ENCODE measurements at regions not wholly inside any gene's neighbourhood (a gene's known extent, or its start where the extent isn't known, plus 50 kb on each side); places are given as distances from the start of the nearest gene placed in this dataset.
"Not testable (repeated sequence)": the region's sequence is repeated elsewhere in the genome, so short reads cannot be mapped to it uniquely, and the experiment has no call there.

GRCh38 chrX:144127570-144128169, 243.8 kb downstream of the UBE2NL start:
- not testable (repeated sequence) for H3K27me3 Mint-ChIP-seq (ENCODE audit: low read depth); DNase-seq; H3K4me3 Mint-ChIP-seq; H3K4me1 Mint-ChIP-seq (ENCODE audit: low read depth); H3K36me3 Mint-ChIP-seq (ENCODE audit: insufficient read depth); H3K9me3 Mint-ChIP-seq; ATAC-seq

GRCh38 chrX:144129511-144129910, 245.6 kb downstream of the UBE2NL start:
- DNase-seq; H3K9me3 Mint-ChIP-seq; H3K4me1 Mint-ChIP-seq (ENCODE audit: low read depth); H3K36me3 Mint-ChIP-seq (ENCODE audit: insufficient read depth); H3K4me3 Mint-ChIP-seq; H3K27me3 Mint-ChIP-seq (ENCODE audit: low read depth): not testable (repeated sequence)
- ATAC-seq: peak; percentile 18 to 37

DNA sequence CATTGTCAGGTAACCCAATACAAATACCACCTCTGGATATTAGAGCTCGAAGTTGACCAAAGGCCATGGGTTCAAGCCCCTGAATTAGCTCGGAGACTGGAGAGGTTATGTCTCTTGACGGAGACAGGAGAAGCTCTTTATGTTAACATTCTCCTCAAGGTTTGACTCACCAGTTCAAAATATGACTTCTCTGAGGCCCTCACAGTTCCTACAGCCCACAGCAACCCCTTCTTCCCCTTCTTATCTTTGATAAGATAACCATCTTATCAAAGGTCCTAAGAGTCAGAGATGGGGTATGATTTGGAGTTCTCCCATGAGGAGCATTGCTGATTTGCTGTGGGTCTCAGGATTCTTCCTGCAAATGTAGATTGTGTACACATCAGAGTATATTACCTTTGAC, 246.6 kb downstream of the UBE2NL start:
- not testable (repeated sequence) for H3K4me3 Mint-ChIP-seq; DNase-seq; H3K9me3 Mint-ChIP-seq; H3K36me3 Mint-ChIP-seq (ENCODE audit: insufficient read depth); H3K4me1 Mint-ChIP-seq (ENCODE audit: low read depth); H3K27me3 Mint-ChIP-seq (ENCODE audit: low read depth)
- ATAC-seq: peak in 1 of 2 donors; percentile 21

GRCh38 chrX:144131080-144131479, 247.2 kb downstream of the UBE2NL start:
- not testable (repeated sequence) for H3K4me1 Mint-ChIP-seq (ENCODE audit: low read depth); DNase-seq; H3K27me3 Mint-ChIP-seq (ENCODE audit: low read depth); H3K4me3 Mint-ChIP-seq; ATAC-seq; H3K36me3 Mint-ChIP-seq (ENCODE audit: insufficient read depth); H3K9me3 Mint-ChIP-seq

- H3K9me3 Mint-ChIP-seq; H3K36me3 Mint-ChIP-seq (ENCODE audit: insufficient read depth); H3K27me3 Mint-ChIP-seq (ENCODE audit: low read depth); ATAC-seq; DNase-seq; H3K4me3 Mint-ChIP-seq; H3K4me1 Mint-ChIP-seq (ENCODE audit: low read depth): not testable (repeated sequence)
Measured at GRCh38 chrX:144134448-144135119, 250.7 kb downstream of the UBE2NL start.

GRCh38 chrX:144154474-144154873, 270.6 kb downstream of the UBE2NL start:
- not testable (repeated sequence) for H3K27me3 Mint-ChIP-seq (ENCODE audit: low read depth); H3K9me3 Mint-ChIP-seq; H3K4me3 Mint-ChIP-seq; DNase-seq; H3K36me3 Mint-ChIP-seq (ENCODE audit: insufficient read depth); H3K4me1 Mint-ChIP-seq (ENCODE audit: low read depth); ATAC-seq

- not testable (repeated sequence) for H3K9me3 Mint-ChIP-seq; H3K4me1 Mint-ChIP-seq (ENCODE audit: low read depth); DNase-seq; H3K4me3 Mint-ChIP-seq; H3K36me3 Mint-ChIP-seq (ENCODE audit: insufficient read depth); H3K27me3 Mint-ChIP-seq (ENCODE audit: low read depth)
- peak; percentile 71 to 91 for ATAC-seq
Measured at GRCh38 chrX:144185197-144185596, 301.3 kb downstream of the UBE2NL start.

GRCh38 chrX:144188489-144188888, 304.6 kb downstream of the UBE2NL start:
- DNase-seq, H3K4me3 Mint-ChIP-seq: not testable (repeated sequence)
- ATAC-seq: peak in 1 of 2 donors; percentile 46

GRCh38 chrX:144197057-144197456, 313.2 kb downstream of the UBE2NL start:
- H3K27me3 Mint-ChIP-seq (ENCODE audit: low read depth); DNase-seq; H3K4me1 Mint-ChIP-seq (ENCODE audit: low read depth); H3K36me3 Mint-ChIP-seq (ENCODE audit: insufficient read depth); H3K9me3 Mint-ChIP-seq; H3K4me3 Mint-ChIP-seq; ATAC-seq: not testable (repeated sequence)

More at GRCh38 chrX:144188489-144188888, 304.6 kb downstream of the UBE2NL start:
- H3K4me1 Mint-ChIP-seq (ENCODE audit: low read depth); H3K9me3 Mint-ChIP-seq; H3K36me3 Mint-ChIP-seq (ENCODE audit: insufficient read depth); H3K27me3 Mint-ChIP-seq (ENCODE audit: low read depth): not testable (repeated sequence)

DNA sequence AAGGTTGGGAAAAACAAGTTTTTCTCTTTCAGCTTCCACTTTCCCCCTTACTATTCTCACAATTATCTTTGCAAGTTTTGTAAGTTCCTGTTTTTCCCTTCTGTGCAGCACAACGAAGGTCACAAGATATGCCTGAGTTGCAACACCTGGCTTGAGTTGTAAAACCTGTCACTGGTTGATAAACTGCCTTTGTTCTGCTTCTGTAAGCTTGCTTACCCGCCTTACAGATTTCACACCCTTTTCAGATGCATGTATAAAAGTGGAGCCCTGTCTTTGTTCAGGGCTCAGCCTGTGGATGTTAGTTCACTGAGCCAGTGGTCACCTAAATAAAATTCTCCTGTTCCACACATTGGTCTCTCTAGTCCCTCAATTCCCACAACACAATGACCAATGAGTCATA, 318.9 kb downstream of the UBE2NL start:
- not testable (repeated sequence) for H3K36me3 Mint-ChIP-seq (ENCODE audit: insufficient read depth); H3K4me3 Mint-ChIP-seq; H3K4me1 Mint-ChIP-seq (ENCODE audit: low read depth)

GRCh38 chrX:144208360-144209024, 324.6 kb downstream of the UBE2NL start:
- H3K27me3 Mint-ChIP-seq (ENCODE audit: low read depth); DNase-seq; H3K36me3 Mint-ChIP-seq (ENCODE audit: insufficient read depth); H3K4me1 Mint-ChIP-seq (ENCODE audit: low read depth); H3K4me3 Mint-ChIP-seq; H3K9me3 Mint-ChIP-seq; ATAC-seq: not testable (repeated sequence)

More for the DNA sequence above, 318.9 kb downstream of the UBE2NL start:
- not testable (repeated sequence) for H3K9me3 Mint-ChIP-seq; H3K27me3 Mint-ChIP-seq (ENCODE audit: low read depth); DNase-seq; ATAC-seq

- no peak for DNase-seq
- no peaks in the 10 kb centered on the region for H3K27me3 Mint-ChIP-seq (ENCODE audit: low read depth)
- H3K4me3 Mint-ChIP-seq: no peak overlapping the region
- H3K4me1 Mint-ChIP-seq (ENCODE audit: low read depth): no peaks in the 10 kb centered on the region
- peaks cover 8% of the 10 kb centered on the region for H3K9me3 Mint-ChIP-seq
- H3K36me3 Mint-ChIP-seq (ENCODE audit: insufficient read depth): no peaks in the 10 kb centered on the region
- ATAC-seq: no peak
Measured at GRCh38 chrX:144214651-144215050, 330.8 kb downstream of the UBE2NL start.

DNA sequence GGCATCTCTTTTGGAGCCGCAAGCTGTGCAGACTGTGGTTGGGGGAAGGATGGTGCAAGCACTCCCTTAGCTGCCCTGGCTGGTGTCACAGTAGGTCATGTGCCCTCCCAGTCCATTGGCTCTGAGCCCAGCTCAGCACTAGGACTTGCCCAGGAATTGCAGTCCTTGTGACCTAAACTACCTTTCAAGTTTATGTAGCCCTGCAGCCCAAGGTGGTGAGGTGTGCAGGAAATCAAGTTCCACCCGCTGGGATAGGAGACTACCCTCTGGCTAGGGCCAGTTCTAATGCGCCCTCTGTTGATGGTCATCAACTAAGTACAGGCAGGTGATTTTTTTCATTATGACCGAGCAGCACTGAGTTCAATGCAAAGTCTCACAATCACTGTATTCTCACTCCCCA, 335.2 kb downstream of the UBE2NL start:
- H3K4me3 Mint-ChIP-seq: no peak overlapping the region
- ATAC-seq (no peak), DNase-seq (no peak)
- H3K36me3 Mint-ChIP-seq (ENCODE audit: insufficient read depth): no peaks in the 10 kb centered on the region
- H3K9me3 Mint-ChIP-seq: peaks cover 15% of the 10 kb centered on the region
- no peaks in the 10 kb centered on the region for H3K27me3 Mint-ChIP-seq (ENCODE audit: low read depth)
- H3K4me1 Mint-ChIP-seq (ENCODE audit: low read depth): no peaks in the 10 kb centered on the region

- H3K27me3 Mint-ChIP-seq (ENCODE audit: low read depth); ATAC-seq: not testable (repeated sequence)
Measured at GRCh38 chrX:144231116-144231785, 347.4 kb downstream of the UBE2NL start.

More at GRCh38 chrX:144231116-144231785, 347.4 kb downstream of the UBE2NL start:
- peaks cover 11% of the 10 kb centered on the region for H3K9me3 Mint-ChIP-seq
- DNase-seq; H3K36me3 Mint-ChIP-seq (ENCODE audit: insufficient read depth); H3K4me1 Mint-ChIP-seq (ENCODE audit: low read depth); H3K4me3 Mint-ChIP-seq: not testable (repeated sequence)

Data from activated T-cell treated with anti-CD3 and anti-CD28 coated beads, Interleukin-2, amount 50 U/mL, for 4 hours (primary cell).